Uterus (tissue), 2 donors: ENCODE measurements at regions not wholly inside any gene's neighbourhood (a gene's known extent, or its start where the extent isn't known, plus 50 kb on each side); places are given as distances from the start of the nearest gene placed in this dataset.

Source experiments
- POLR2A ChIP-seq, 2 donors: fragments of 450-650 bp; IDR thresholded peaks; one replicate each; pipeline ENCODE4 v1.6.1; 2016; ENCODE audit warnings: antibody characterized with exemption in 2 of 2, mild to moderate bottlenecking in 1 of 2, moderate library complexity in 1 of 2
- TF ChIP-seq, protein P1 (sequence below), 4 experiments: fragments of 200-600 bp in 2 of 4; fragments of 450-650 bp in 2 of 4; sonication (generic) in 2 of 4; IDR thresholded peaks; one replicate each; pipeline ENCODE4 v1.5.1; 2016 to 2019; ENCODE audit warnings: antibody characterized with exemption in 4 of 4, mild to moderate bottlenecking in 2 of 4, moderate library complexity in 1 of 4

DNA sequence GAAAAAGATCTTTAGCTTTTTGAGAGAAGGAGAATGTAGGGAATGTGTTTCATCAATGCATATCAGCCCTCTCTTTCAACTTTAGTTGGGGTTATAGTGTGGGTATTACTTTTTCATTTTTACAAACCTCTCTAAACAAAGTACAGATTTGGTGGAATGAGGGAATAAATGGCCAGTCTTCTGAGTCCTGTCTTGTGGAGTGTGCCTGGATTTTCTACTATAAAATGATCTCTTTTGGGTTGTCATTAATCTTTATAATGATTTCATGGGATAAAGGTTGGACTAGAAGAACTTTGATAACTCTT lies 209.3 kb downstream of the RNF144B start:
- TF ChIP-seq POLR2A (IDR thresholded peaks at IDR 0.05), result no peak
- TF ChIP-seq, protein P1, sequence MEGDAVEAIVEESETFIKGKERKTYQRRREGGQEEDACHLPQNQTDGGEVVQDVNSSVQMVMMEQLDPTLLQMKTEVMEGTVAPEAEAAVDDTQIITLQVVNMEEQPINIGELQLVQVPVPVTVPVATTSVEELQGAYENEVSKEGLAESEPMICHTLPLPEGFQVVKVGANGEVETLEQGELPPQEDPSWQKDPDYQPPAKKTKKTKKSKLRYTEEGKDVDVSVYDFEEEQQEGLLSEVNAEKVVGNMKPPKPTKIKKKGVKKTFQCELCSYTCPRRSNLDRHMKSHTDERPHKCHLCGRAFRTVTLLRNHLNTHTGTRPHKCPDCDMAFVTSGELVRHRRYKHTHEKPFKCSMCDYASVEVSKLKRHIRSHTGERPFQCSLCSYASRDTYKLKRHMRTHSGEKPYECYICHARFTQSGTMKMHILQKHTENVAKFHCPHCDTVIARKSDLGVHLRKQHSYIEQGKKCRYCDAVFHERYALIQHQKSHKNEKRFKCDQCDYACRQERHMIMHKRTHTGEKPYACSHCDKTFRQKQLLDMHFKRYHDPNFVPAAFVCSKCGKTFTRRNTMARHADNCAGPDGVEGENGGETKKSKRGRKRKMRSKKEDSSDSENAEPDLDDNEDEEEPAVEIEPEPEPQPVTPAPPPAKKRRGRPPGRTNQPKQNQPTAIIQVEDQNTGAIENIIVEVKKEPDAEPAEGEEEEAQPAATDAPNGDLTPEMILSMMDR (IDR thresholded peaks at IDR 0.05), result no peak
